ENCODE measurements at regions not wholly inside any gene's neighbourhood (a gene's known extent, or its start where the extent isn't known, plus 50 kb on each side); places are given as distances from the start of the nearest gene placed in this dataset.

- TF ChIP-seq FOXP2 (optimal IDR thresholded peaks at IDR 0.05; ENCODE audit: borderline replicate concordance, extremely low read depth, extremely low read length, insufficient read depth) (no peak), SIN3A (IDR thresholded peaks at IDR 0.05; ENCODE audit: borderline replicate concordance, insufficient read depth, low read length) (no peak), POLR2AphosphoS5 (IDR thresholded peaks at IDR 0.05; ENCODE audit: low read depth, low read length) (no peak), TAF1 (IDR thresholded peaks at IDR 0.05; ENCODE audit: borderline replicate concordance, insufficient read depth, low read length) (no peak), REST (IDR thresholded peaks at IDR 0.05; ENCODE audit: insufficient read depth in 1 of 2, low read depth in 2 of 2, low read length in 2 of 2) (no peak)
These were observed 77.2 kb upstream of the SEMA6D start for GRCh38 chr15:47640079-47640478.

- TF ChIP-seq TAF1 (IDR thresholded peaks at IDR 0.05; ENCODE audit: borderline replicate concordance, insufficient read depth, low read length) (no peak), FOXP2 (optimal IDR thresholded peaks at IDR 0.05; ENCODE audit: borderline replicate concordance, extremely low read depth, extremely low read length, insufficient read depth) (no peak), POLR2AphosphoS5 (IDR thresholded peaks at IDR 0.05; ENCODE audit: low read depth, low read length) (no peak), REST (IDR thresholded peaks at IDR 0.05; ENCODE audit: insufficient read depth in 1 of 2, low read depth in 2 of 2, low read length in 2 of 2) (no peak), SIN3A (IDR thresholded peaks at IDR 0.05; ENCODE audit: borderline replicate concordance, insufficient read depth, low read length) (no peak)
These were observed 76.4 kb upstream of the SEMA6D start for GRCh38 chr15:47640901-47641300.

- TF ChIP-seq SIN3A (IDR thresholded peaks at IDR 0.05; ENCODE audit: borderline replicate concordance, insufficient read depth, low read length) (no peak), POLR2AphosphoS5 (IDR thresholded peaks at IDR 0.05; ENCODE audit: low read depth, low read length) (no peak), TAF1 (IDR thresholded peaks at IDR 0.05; ENCODE audit: borderline replicate concordance, insufficient read depth, low read length) (no peak), REST (IDR thresholded peaks at IDR 0.05; ENCODE audit: insufficient read depth in 1 of 2, low read depth in 2 of 2, low read length in 2 of 2) (no peak), FOXP2 (optimal IDR thresholded peaks at IDR 0.05; ENCODE audit: borderline replicate concordance, extremely low read depth, extremely low read length, insufficient read depth) (no peak)
These were observed 72.6 kb upstream of the SEMA6D start for GRCh38 chr15:47644722-47645121.

- TF ChIP-seq FOXP2 (optimal IDR thresholded peaks at IDR 0.05; ENCODE audit: borderline replicate concordance, extremely low read depth, extremely low read length, insufficient read depth) (no peak), REST (IDR thresholded peaks at IDR 0.05; ENCODE audit: insufficient read depth in 1 of 2, low read depth in 2 of 2, low read length in 2 of 2) (no peak), TAF1 (IDR thresholded peaks at IDR 0.05; ENCODE audit: borderline replicate concordance, insufficient read depth, low read length) (no peak), SIN3A (IDR thresholded peaks at IDR 0.05; ENCODE audit: borderline replicate concordance, insufficient read depth, low read length) (no peak), POLR2AphosphoS5 (IDR thresholded peaks at IDR 0.05; ENCODE audit: low read depth, low read length) (no peak)
These were observed 66.7 kb upstream of the SEMA6D start for GRCh38 chr15:47650564-47650963.

GRCh38 chr15:47652328-47652727 lies 65.0 kb upstream of the SEMA6D start:
- TF ChIP-seq TAF1 (IDR thresholded peaks at IDR 0.05; ENCODE audit: borderline replicate concordance, insufficient read depth, low read length) (no peak), FOXP2 (optimal IDR thresholded peaks at IDR 0.05; ENCODE audit: borderline replicate concordance, extremely low read depth, extremely low read length, insufficient read depth) (no peak), POLR2AphosphoS5 (IDR thresholded peaks at IDR 0.05; ENCODE audit: low read depth, low read length) (no peak), REST (IDR thresholded peaks at IDR 0.05; ENCODE audit: insufficient read depth in 1 of 2, low read depth in 2 of 2, low read length in 2 of 2) (no peak), SIN3A (IDR thresholded peaks at IDR 0.05; ENCODE audit: borderline replicate concordance, insufficient read depth, low read length) (no peak)
